VCaP (cell line): ENCODE measurements at regions not wholly inside any gene's neighbourhood (a gene's known extent, or its start where the extent isn't known, plus 50 kb on each side); places are given as distances from the start of the nearest gene placed in this dataset.
A peak's percentile ranks its signal among the peaks of the same experiment; 100 is the strongest.
"Not testable (repeated sequence)": the region's sequence is repeated elsewhere in the genome, so short reads cannot be mapped to it uniquely, and the experiment has no call there.

Experiments
- H3K27ac ChIP-seq: fragments of 450-650 bp; 2 replicates; pipeline ENCODE4 v1.5.1; 2017
- TF ChIP-seq, protein P1 (sequence below): fragments of 450-650 bp; conservative IDR thresholded peaks from 2 replicates; pipeline ENCODE4 v1.5.1; 2017; ENCODE audit warnings: mild to moderate bottlenecking, moderate library complexity

DNA sequence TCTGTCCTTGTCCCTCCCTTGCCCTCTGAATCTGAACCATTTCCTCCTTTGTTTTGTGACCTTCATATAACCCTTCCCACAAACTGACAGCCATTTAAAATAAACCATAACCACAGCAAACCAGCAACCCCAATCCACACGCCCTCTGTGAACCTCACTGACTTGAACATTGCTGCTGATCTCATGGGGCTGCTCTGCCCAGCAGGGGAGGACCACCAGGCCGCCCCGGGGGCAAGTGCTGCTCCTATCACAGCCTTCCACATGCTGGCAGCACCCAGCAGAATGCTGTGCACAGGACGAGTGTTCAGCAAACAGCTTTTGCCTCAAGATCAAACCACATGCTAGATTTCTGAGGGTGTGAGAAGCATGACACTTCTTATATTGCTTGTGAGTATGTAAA, 73.9 kb upstream of the UXS1 start:
- TF ChIP-seq, protein P1, sequence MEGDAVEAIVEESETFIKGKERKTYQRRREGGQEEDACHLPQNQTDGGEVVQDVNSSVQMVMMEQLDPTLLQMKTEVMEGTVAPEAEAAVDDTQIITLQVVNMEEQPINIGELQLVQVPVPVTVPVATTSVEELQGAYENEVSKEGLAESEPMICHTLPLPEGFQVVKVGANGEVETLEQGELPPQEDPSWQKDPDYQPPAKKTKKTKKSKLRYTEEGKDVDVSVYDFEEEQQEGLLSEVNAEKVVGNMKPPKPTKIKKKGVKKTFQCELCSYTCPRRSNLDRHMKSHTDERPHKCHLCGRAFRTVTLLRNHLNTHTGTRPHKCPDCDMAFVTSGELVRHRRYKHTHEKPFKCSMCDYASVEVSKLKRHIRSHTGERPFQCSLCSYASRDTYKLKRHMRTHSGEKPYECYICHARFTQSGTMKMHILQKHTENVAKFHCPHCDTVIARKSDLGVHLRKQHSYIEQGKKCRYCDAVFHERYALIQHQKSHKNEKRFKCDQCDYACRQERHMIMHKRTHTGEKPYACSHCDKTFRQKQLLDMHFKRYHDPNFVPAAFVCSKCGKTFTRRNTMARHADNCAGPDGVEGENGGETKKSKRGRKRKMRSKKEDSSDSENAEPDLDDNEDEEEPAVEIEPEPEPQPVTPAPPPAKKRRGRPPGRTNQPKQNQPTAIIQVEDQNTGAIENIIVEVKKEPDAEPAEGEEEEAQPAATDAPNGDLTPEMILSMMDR = no peak
- no peak overlapping the region for H3K27ac ChIP-seq

DNA sequence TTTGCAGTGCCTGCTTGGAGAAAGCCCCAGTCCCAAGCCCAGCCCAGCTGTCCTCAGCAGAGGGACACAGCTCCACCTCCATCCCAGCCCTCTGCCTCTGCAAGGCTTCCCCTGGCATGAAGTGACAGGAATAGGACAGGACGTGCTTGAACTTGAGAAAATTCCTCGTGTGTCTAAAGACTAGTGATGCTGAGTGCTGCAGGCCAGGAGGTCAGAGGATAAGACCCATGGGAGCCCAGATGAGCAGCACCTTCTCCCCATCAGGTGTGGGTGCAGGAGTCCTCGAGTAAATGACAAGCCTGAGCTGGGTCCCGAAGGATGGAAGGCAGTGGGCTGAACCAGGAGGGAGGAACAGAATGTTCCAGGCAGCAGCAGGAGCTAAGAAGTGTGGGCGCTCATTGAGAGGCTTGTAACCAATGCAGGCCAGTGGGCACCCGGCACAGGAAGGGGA, 67.8 kb upstream of the UXS1 start:
- TF ChIP-seq, protein P1 = no peak
- H3K27ac ChIP-seq = no peak overlapping the region

DNA sequence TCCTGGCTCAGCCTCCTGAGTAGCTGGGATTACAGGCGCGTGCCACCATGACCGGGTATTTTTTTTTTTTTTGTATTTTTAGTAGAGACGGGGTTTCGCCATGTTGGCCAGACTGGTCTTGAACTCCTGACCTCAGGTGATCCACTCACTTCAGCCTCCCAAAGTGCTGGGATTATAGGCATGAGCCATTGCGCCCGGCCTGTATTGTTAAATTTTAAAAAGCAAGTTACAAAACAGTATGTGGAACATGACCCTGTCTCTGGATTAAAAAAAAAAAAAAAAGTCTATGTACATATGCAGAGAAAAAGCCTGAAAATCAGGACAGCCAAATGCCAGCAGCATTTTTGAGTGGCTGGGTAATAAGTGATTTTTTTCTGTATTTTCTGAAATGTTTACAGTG, 64.8 kb upstream of the UXS1 start:
- not testable (repeated sequence) for H3K27ac ChIP-seq

DNA sequence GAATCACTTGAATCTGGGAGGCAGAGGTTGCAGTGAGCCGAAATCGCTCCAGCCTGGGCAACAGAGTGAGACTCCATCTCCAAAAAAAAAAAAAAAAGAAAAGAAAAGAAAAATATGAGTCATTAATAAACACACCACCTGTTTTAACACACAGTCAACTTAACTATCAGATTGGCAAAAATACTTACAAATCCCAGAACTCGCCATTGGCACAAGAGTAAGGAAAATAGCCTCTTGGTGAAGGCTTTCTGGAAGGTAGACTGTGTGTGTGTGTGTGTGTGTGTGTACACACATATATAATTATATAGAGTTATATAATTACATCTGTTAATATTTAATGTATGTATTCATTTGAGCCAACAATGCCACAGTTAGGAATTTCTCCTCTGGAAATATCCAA, 63.7 kb upstream of the UXS1 start:
- TF ChIP-seq, protein P1 = no peak

DNA sequence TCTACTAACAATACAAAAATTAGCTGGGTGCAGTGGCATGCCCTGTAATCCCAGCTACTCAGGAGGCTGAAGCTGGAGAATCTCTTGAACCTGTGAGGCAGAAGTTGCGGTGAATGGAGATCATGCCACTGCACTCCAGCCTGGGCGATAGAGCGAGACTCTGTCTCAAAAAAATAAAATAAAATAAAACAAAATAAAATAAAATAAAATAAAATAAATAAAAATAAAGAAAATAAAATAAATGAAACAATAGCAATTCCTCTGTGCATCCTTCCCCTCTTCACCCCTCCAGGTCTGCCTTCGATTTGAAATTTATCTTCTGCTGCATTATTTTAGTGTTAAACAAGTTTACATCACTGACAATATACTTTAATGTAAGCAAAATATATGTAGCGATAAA, 63.0 kb upstream of the UXS1 start:
- H3K27ac ChIP-seq = no peak overlapping the region

More for the DNA sequence above, 63.7 kb upstream of the UXS1 start:
- no peak overlapping the region for H3K27ac ChIP-seq

DNA sequence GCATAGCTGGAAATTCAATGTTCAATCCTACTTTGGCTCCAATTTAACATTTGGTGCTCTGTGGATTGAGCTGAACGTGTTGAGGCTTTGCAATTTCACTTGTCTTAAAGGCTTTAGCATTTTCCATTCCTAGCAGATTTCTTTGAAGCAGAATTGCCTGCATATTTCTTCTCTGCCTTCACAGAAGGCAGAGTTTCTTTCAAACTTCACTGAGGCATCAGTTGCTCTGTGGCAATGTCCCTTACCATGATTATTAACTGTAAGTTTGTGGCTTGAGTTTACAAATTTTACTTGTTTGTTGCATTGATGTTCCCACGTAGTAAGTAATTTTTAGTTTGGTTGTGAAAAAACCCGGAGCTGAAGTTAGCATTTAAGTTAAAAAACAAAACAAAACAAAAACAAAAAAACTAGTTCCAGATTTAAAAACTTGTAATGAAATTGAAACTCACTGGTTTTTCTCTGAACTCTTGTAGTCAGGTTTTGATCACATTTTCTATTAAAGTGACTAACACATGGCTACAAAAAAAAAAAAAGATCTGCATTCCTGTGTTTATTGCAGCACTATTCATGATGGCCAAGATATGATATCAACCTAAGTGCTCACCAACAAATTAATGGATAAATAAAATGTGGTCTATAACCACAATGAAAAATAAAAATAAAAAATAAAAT, 55.2 kb upstream of the UXS1 start:
- not testable (repeated sequence) for H3K27ac ChIP-seq

More for the DNA sequence above, 63.0 kb upstream of the UXS1 start:
- TF ChIP-seq, protein P1 = no peak

DNA sequence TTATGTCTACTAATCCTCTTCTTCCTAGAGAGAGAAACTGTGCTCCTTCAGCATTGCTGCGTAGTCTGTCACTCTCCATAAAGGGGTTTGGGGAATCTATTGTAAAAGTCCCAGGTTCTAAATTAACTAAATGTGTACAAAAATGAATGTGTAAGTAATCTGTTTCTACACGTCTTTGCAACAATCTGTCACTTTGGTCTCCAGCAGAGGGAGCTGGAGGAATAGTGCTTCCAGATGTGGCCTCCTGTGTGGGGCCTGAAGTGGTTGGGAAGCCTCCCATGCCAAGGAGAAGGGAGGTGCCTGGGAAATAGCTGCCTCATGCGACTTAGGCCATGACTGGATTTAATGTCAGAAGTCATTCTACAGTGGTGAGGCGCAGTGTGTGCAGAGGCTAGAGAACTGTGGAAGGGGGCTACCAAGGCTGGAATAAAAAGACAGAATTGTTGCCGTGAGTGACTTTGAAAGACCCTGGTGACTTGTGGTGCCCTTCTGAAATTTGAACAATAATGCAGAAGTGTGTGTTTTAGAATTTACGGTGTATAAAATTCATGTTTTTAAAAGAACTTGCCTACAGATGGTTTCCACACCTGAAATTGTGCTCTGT, 54.5 kb upstream of the UXS1 start:
- TF ChIP-seq, protein P1 = peak; percentile 58
- not testable (repeated sequence) for H3K27ac ChIP-seq
